Bronchial epithelial cell (primary cell): ENCODE measurements at regions not wholly inside any gene's neighbourhood (a gene's known extent, or its start where the extent isn't known, plus 50 kb on each side); places are given as distances from the start of the nearest gene placed in this dataset.

Source experiments
- DNase-seq: peaks from one replicate; pipeline ENCODE4 v3.0.0-alpha.2; 2010; ENCODE audit warnings: low read depth
- FAIRE-seq: peaks from 2 replicates; lab custom pipeline; 2011; peaks lifted over from hg19 to GRCh38; lab: Jason Lieb, UNC
- H3K27me3 ChIP-seq: 2 replicates; pipeline ENCODE4 v1.5.1; 2011; ENCODE audit warnings: low read length; ENCODE audit not compliant: control insufficient read depth, insufficient read depth
- H3K36me3 ChIP-seq: 2 replicates; pipeline ENCODE4 v1.5.1; 2011; ENCODE audit warnings: low read length; ENCODE audit not compliant: control insufficient read depth, insufficient read depth
- H3K4me3 ChIP-seq: 2 replicates; pipeline ENCODE4 v1.5.1; 2011; ENCODE audit warnings: mild to moderate bottlenecking, low read depth, low read length, control low read depth
- CTCF ChIP-seq: IDR thresholded peaks from 2 replicates; pipeline ENCODE4 v1.5.1; 2011; ENCODE audit warnings: mild to moderate bottlenecking, moderate library complexity, low read length, control low read depth, inconsistent platforms; ENCODE audit not compliant: insufficient read depth, severe bottlenecking

- no peak for TF ChIP-seq CTCF
- no peak for FAIRE-seq
- H3K36me3 ChIP-seq = no peaks in the 10 kb centered on the region
Measured at GRCh38 chr14:71311061-71311460, 403.8 kb downstream of the PCNX1 start.

DNA sequence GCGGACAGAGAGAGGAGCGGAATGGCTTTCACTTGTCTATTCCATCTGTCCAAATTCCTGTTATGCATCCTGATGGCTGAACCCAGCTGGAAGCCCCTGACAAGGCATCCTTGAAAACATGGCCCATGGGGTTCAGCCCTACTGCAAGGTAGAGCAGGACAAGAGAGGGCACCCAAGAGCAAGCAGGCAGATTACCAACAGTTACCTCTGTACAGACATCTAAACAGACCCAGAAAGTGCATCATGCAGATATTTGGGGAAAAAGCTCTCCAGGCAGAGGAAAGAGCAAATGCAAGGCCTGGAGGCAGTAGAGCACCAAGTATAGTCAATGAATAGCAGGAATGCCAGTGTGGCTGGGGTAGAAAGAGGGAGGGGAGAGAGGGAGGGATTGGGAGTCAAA lies 407.5 kb downstream of the PCNX1 start:
- Histone ChIP-seq H3K4me3 (no peak overlapping the region), H3K36me3 (no peaks in the 10 kb centered on the region), H3K27me3 (no peaks in the 10 kb centered on the region)
- DNase-seq (no peak), FAIRE-seq (no peak)
- TF ChIP-seq CTCF = no peak

More at GRCh38 chr14:71311061-71311460, 403.8 kb downstream of the PCNX1 start:
- no peak for DNase-seq
- no peak overlapping the region for H3K4me3 ChIP-seq
- H3K27me3 ChIP-seq = no peaks in the 10 kb centered on the region

DNA sequence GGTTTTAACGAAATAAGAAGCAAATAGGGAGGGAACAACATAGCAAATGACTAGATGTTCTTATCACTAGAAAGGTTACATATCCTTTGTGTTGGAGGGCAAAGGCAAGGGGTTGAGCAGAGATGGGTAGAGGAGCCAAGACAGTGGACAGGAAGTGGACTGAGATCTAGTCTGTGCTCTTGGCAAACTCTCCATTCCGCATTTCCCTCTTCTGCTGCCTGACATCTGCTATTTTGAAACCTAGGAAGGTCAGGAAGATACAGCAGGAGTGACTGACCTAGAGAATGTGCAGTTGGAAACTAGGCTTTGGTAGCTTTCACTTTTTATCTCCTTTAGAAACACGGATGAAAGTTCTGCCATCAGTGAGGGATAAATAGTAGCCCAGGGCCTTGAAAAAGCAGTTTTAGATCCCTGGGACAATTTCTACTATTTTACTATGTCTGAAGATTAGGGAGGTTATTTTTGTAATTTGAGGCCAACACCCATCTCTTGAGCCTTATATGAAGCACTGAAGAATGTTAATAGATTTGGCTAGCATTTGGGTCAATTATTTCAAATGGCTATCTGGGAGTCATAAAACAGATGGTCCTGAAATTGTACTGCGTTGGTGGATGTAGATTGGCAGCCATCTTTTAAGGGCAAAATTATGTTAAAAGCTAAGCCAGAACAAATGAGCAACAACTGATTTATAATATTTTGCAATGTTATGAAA lies 410.3 kb downstream of the PCNX1 start:
- Histone ChIP-seq H3K36me3 (no peaks in the 10 kb centered on the region), H3K4me3 (no peak overlapping the region), H3K27me3 (no peaks in the 10 kb centered on the region)
- TF ChIP-seq CTCF = no peak
- FAIRE-seq (no peak), DNase-seq (no peak)

DNA sequence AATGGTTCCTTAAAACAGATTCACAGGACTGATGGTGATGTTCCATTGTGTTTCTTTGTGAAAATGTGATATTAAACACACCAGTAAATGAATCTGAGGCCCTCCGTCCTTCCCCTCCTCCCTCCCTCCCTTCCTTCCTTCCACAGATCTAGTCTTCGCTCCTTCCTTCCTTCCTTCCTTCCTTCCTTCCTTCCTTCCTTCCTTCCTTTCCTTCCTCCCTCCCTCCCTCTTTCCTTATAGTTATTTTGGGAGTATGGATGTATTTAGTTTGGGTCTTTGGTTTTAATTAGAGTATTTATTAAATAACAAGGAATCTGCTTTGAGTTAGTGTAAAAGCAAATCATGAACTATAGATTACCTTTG lies 410.8 kb downstream of the PCNX1 start:
- no peak for FAIRE-seq
- no peak for TF ChIP-seq CTCF

DNA sequence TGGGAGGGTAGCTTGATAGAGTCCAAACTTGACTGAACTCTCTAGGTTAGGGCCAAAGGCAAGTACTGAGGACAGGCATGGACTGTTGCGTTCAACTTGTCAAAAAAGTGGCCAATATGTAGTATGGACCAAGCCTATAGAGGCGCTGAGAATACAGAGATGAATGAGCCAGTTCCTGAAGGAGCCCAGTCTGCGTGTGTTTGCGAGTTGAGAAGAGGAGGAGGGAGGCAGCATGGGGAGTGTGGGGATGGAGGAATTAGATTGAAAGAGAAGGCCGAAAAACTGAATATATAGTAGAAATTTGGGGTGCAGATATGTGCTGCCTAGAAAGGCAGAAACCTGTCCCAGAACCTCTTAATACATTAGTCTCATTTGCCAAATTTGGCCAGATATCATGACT lies 412.4 kb downstream of the PCNX1 start:
- Histone ChIP-seq H3K4me3 (peak overlapping the region; percentile 92), H3K27me3 (no peaks in the 10 kb centered on the region), H3K36me3 (no peaks in the 10 kb centered on the region)
- no peak for TF ChIP-seq CTCF
- DNase-seq (peak; percentile 40), FAIRE-seq (no peak)

More for the DNA sequence above, 410.8 kb downstream of the PCNX1 start:
- Histone ChIP-seq H3K4me3 (no peak overlapping the region), H3K36me3 (no peaks in the 10 kb centered on the region), H3K27me3 (no peaks in the 10 kb centered on the region)
- no peak for DNase-seq
